ENCODE measurements at regions not wholly inside any gene's neighbourhood (a gene's known extent, or its start where the extent isn't known, plus 50 kb on each side); places are given as distances from the start of the nearest gene placed in this dataset.

GRCh38 chr9:1918622-1919021 lies 96.5 kb upstream of the SMARCA2 start:
- H4K20me1 ChIP-seq (ENCODE audit: insufficient read depth), result no peaks in the 10 kb centered on the region
- intact Hi-C loops (cut with micrococcal nuclease), result no loop called here
- H3K4me2 ChIP-seq (ENCODE audit: low read length), result no peak overlapping the region
- RAD21 ChIA-PET (ENCODE audit: low non-redundant PET in 1 of 2, low total read pairs in 2 of 2, uncharacterized antibody in 2 of 2, unreplicated experiment in 2 of 2), result no interaction called here
- TF ChIP-seq POLR2AphosphoS5 (IDR thresholded peaks at IDR 0.05; ENCODE audit: low read depth, low read length), result no peak
- no peak for TF ChIP-seq SIN3A (IDR thresholded peaks at IDR 0.05; ENCODE audit: low read depth)
- no peak for TF ChIP-seq FOSL1 (IDR thresholded peaks at IDR 0.05; ENCODE audit: low read depth)
- TF ChIP-seq ELF1 (IDR thresholded peaks at IDR 0.05; ENCODE audit: borderline replicate concordance, low read depth), result no peak
- no peak for TF ChIP-seq EZH2phosphoT487 (IDR thresholded peaks at IDR 0.05; ENCODE audit: borderline replicate concordance)
- no peak for TF ChIP-seq MAX (IDR thresholded peaks at IDR 0.05)
- no peak for TF ChIP-seq ZNF274 (IDR thresholded peaks at IDR 0.05; ENCODE audit: low read depth, low read length)
- TF ChIP-seq, protein P1, sequence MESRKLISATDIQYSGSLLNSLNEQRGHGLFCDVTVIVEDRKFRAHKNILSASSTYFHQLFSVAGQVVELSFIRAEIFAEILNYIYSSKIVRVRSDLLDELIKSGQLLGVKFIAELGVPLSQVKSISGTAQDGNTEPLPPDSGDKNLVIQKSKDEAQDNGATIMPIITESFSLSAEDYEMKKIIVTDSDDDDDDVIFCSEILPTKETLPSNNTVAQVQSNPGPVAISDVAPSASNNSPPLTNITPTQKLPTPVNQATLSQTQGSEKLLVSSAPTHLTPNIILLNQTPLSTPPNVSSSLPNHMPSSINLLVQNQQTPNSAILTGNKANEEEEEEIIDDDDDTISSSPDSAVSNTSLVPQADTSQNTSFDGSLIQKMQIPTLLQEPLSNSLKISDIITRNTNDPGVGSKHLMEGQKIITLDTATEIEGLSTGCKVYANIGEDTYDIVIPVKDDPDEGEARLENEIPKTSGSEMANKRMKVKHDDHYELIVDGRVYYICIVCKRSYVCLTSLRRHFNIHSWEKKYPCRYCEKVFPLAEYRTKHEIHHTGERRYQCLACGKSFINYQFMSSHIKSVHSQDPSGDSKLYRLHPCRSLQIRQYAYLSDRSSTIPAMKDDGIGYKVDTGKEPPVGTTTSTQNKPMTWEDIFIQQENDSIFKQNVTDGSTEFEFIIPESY (IDR thresholded peaks at IDR 0.05; ENCODE audit: extremely low read depth, insufficient replicate concordance, low read length), result no peak
- no peak for TF ChIP-seq YY1 (IDR thresholded peaks at IDR 0.05; ENCODE audit: extremely low read depth, insufficient replicate concordance, low read depth, low read length)
- TF ChIP-seq SRF (IDR thresholded peaks at IDR 0.05; ENCODE audit: low read depth), result no peak
- no peak for TF ChIP-seq CEBPB (IDR thresholded peaks at IDR 0.05; ENCODE audit: low read depth)
- no peak for TF ChIP-seq SP1 (IDR thresholded peaks at IDR 0.05; ENCODE audit: low read depth)
- no peak for TF ChIP-seq CBX3 (IDR thresholded peaks at IDR 0.05; ENCODE audit: low read depth)
- TF ChIP-seq TCF7L2 (IDR thresholded peaks at IDR 0.05; ENCODE audit: borderline replicate concordance, extremely low read depth, insufficient read depth, insufficient read length), result no peak
- TF ChIP-seq, protein P2, sequence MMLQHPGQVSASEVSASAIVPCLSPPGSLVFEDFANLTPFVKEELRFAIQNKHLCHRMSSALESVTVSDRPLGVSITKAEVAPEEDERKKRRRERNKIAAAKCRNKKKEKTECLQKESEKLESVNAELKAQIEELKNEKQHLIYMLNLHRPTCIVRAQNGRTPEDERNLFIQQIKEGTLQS (IDR thresholded peaks at IDR 0.05), result no peak
- TF ChIP-seq ZFX (IDR thresholded peaks at IDR 0.05), result no peak
- H2AFZ ChIP-seq (ENCODE audit: low read depth, low read length, poor library complexity, severe bottlenecking), result no peak overlapping the region
- H3K36me3 ChIP-seq (ENCODE audit: control insufficient read depth in 1 of 2, insufficient read depth in 2 of 2, low read length in 2 of 2), result no peaks in the 10 kb centered on the region
- H3K9me3 ChIP-seq (ENCODE audit: control insufficient read depth in 1 of 2, insufficient read depth in 1 of 2, low read depth in 1 of 2, low read length in 2 of 2), result no peaks in the 10 kb centered on the region
- BruUV-seq (replicated peaks), result no TSS peak
- POLR2A ChIA-PET, result no interaction called here
- DNase-seq (ENCODE audit: low read depth, low spot score) (no peak), ATAC-seq (no peak)
- peaks cover 4% of the 10 kb centered on the region; the same call in 1 of the 2 replicates for H3K27me3 ChIP-seq (ENCODE audit: insufficient read depth, low read length)
- no peak overlapping the region for H3K4me3 ChIP-seq (replicated peaks in 1 of 2; ENCODE audit: low read depth in 1 of 2, low read length in 2 of 2)
- no peaks in the 10 kb centered on the region for H3K4me1 ChIP-seq (ENCODE audit: control insufficient read depth in 1 of 2, insufficient read depth in 2 of 2, low read length in 2 of 2)
- H3K27ac ChIP-seq (ENCODE audit: low read depth, low read length), result no peak overlapping the region
- no peak overlapping the region for H3K9ac ChIP-seq (ENCODE audit: low read length)
- H3K9me2 ChIP-seq (ENCODE audit: insufficient read depth), result no peaks in the 10 kb centered on the region
- CTCF ChIA-PET, result no interaction called here
- H3K79me2 ChIP-seq (ENCODE audit: insufficient read depth, low read length), result no peaks in the 10 kb centered on the region

Data from HCT116 (cell line).